WTC11 (cell line): ENCODE measurements at regions not wholly inside any gene's neighbourhood (a gene's known extent, or its start where the extent isn't known, plus 50 kb on each side); places are given as distances from the start of the nearest gene placed in this dataset.

Experiments used
- ATAC-seq: fragments of 200-7000 bp; cut with Tn5 transposase; 2 replicates; pipeline ENCODE4 v1.10.0; 2021; ENCODE audit warnings: mild to moderate bottlenecking, moderate library complexity
- CTCF ChIA-PET: fragments of 300-600 bp; sonication (Branson Sonifier 250); formaldehyde crosslinking; loops from one replicate; lab custom pipeline; 2021; ENCODE audit warnings: antibody characterized with exemption; lab: Charles Lee
- POLR2A ChIA-PET: fragments of 350-600 bp; sonication (Branson Sonifier 250); formaldehyde crosslinking; loops from one replicate; lab custom pipeline; 2021; ENCODE audit warnings: antibody characterized with exemption; lab: Charles Lee
- DNase-seq: peaks from one replicate; pipeline ENCODE4 v3.0.0; 2021; ENCODE audit warnings: low spot score
- H3K27ac Mint-ChIP-seq: 2 replicates; pipeline ENCODE4 v1.8.0; 2021; ENCODE audit warnings: mixed read lengths
- H3K27me3 Mint-ChIP-seq: 2 replicates; pipeline ENCODE4 v1.8.0; 2021; ENCODE audit warnings: low read depth, mild to moderate bottlenecking, moderate library complexity, mixed read lengths
- H3K36me3 Mint-ChIP-seq: 2 replicates; pipeline ENCODE4 v1.8.0; 2021; ENCODE audit warnings: mixed read lengths
- H3K4me1 Mint-ChIP-seq: 2 replicates; pipeline ENCODE4 v1.8.0; 2022; ENCODE audit warnings: mixed read lengths
- H3K4me3 Mint-ChIP-seq: 2 replicates; pipeline ENCODE4 v1.8.0; 2021; ENCODE audit warnings: mild to moderate bottlenecking, moderate library complexity, mixed read lengths
- H3K9me3 Mint-ChIP-seq: 2 replicates; pipeline ENCODE4 v1.8.0; 2021; ENCODE audit warnings: mixed read lengths
- ATF1 ChIP-seq: sonication (generic); formaldehyde crosslinking; IDR thresholded peaks from 2 replicates; pipeline ENCODE4 v1.8.1; 2023; ENCODE audit warnings: mild to moderate bottlenecking, moderate library complexity, missing genetic modification reagents
- CREB1 ChIP-seq: sonication (generic); formaldehyde crosslinking; IDR thresholded peaks from 2 replicates; pipeline ENCODE4 v1.8.0; 2023; ENCODE audit warnings: mild to moderate bottlenecking, missing genetic modification reagents
- ETV6 ChIP-seq: sonication (generic); formaldehyde crosslinking; IDR thresholded peaks from 2 replicates; pipeline ENCODE4 v1.8.1; 2022; ENCODE audit warnings: mild to moderate bottlenecking, missing genetic modification reagents
- FOXK1 ChIP-seq: sonication (generic); formaldehyde crosslinking; IDR thresholded peaks from 2 replicates; pipeline ENCODE4 v1.8.0; 2022; ENCODE audit warnings: mild to moderate bottlenecking, moderate library complexity, missing genetic modification reagents
- GRHL2 ChIP-seq: fragments of 250-450 bp; sonication (Bioruptor Pico); IDR thresholded peaks from 2 replicates; pipeline ENCODE4 v1.8.0; 2022; ENCODE audit warnings: mild to moderate bottlenecking, moderate library complexity; ENCODE audit not compliant: insufficient replicate concordance, severe bottlenecking
- IRF2 ChIP-seq: sonication (generic); formaldehyde crosslinking; IDR thresholded peaks from 2 replicates; pipeline ENCODE4 v1.8.0; 2022; ENCODE audit warnings: low read depth, missing genetic modification reagents, borderline replicate concordance
- NFATC4 ChIP-seq: fragments of 250-450 bp; sonication (Bioruptor Pico); IDR thresholded peaks from 2 replicates; pipeline ENCODE4 v1.9.0; 2021; ENCODE audit warnings: mild to moderate bottlenecking
- NR2C2 ChIP-seq: sonication (generic); formaldehyde crosslinking; IDR thresholded peaks from 2 replicates; pipeline ENCODE4 v1.8.0; 2022; ENCODE audit warnings: mild to moderate bottlenecking, missing genetic modification reagents
- OVOL2 ChIP-seq: fragments of 250-450 bp; sonication (Bioruptor Pico); IDR thresholded peaks from 2 replicates; pipeline ENCODE4 v1.9.0; 2021; ENCODE audit warnings: mild to moderate bottlenecking, borderline replicate concordance
- RELA ChIP-seq: sonication (generic); formaldehyde crosslinking; IDR thresholded peaks from 2 replicates; pipeline ENCODE4 v1.8.1; 2022; ENCODE audit warnings: missing genetic modification reagents, mild to moderate bottlenecking, borderline replicate concordance
- SMAD3 ChIP-seq: sonication (generic); formaldehyde crosslinking; IDR thresholded peaks from 2 replicates; pipeline ENCODE4 v1.8.0; 2022; ENCODE audit warnings: missing genetic modification reagents, mild to moderate bottlenecking, borderline replicate concordance
- TCF7 ChIP-seq: sonication (generic); formaldehyde crosslinking; IDR thresholded peaks from 2 replicates; pipeline ENCODE4 v1.8.0; 2022; ENCODE audit warnings: mild to moderate bottlenecking, low read depth, missing genetic modification reagents, moderate library complexity
- TEAD4 ChIP-seq: sonication (generic); formaldehyde crosslinking; IDR thresholded peaks from 2 replicates; pipeline ENCODE4 v1.8.0; 2022; ENCODE audit warnings: mild to moderate bottlenecking, missing genetic modification reagents
- ZBTB21 ChIP-seq: sonication (generic); formaldehyde crosslinking; IDR thresholded peaks from 2 replicates; pipeline ENCODE4 v1.8.1; 2023; ENCODE audit warnings: mild to moderate bottlenecking, missing genetic modification reagents, borderline replicate concordance
- ZNF121 ChIP-seq: sonication (generic); formaldehyde crosslinking; IDR thresholded peaks from 2 replicates; pipeline ENCODE4 v1.8.0; 2023; ENCODE audit warnings: missing genetic modification reagents
- ZNF138 ChIP-seq: sonication (generic); formaldehyde crosslinking; conservative IDR thresholded peaks from 2 replicates; pipeline ENCODE4 v1.8.1; 2022; ENCODE audit warnings: mild to moderate bottlenecking, moderate library complexity, missing genetic modification reagents
- ZNF219 ChIP-seq: sonication (generic); formaldehyde crosslinking; IDR thresholded peaks from 2 replicates; pipeline ENCODE4 v1.8.0; 2023; ENCODE audit warnings: missing genetic modification reagents, mild to moderate bottlenecking, borderline replicate concordance
- ZNF232 ChIP-seq: sonication (generic); formaldehyde crosslinking; IDR thresholded peaks from 2 replicates; pipeline ENCODE4 v1.8.0; 2022; ENCODE audit warnings: mild to moderate bottlenecking, missing genetic modification reagents
- ZNF396 ChIP-seq: fragments of 250-450 bp; sonication (Bioruptor Pico); IDR thresholded peaks from 2 replicates; pipeline ENCODE4 v1.8.0; 2021; ENCODE audit warnings: mild to moderate bottlenecking, moderate library complexity, borderline replicate concordance
- TF ChIP-seq, protein P1 (sequence below): sonication (generic); formaldehyde crosslinking; IDR thresholded peaks from 2 replicates; pipeline ENCODE4 v1.8.1; 2023; ENCODE audit warnings: mild to moderate bottlenecking, missing genetic modification reagents, moderate library complexity
- TF ChIP-seq, protein P2 (sequence below): sonication (generic); formaldehyde crosslinking; IDR thresholded peaks from 2 replicates; pipeline ENCODE4 v1.8.1; 2022; ENCODE audit warnings: low read depth, missing genetic modification reagents, borderline replicate concordance
- TF ChIP-seq, protein P3 (sequence below): fragments of 250-450 bp; sonication (Bioruptor Pico); IDR thresholded peaks from 2 replicates; pipeline ENCODE4 v1.9.0; 2021; ENCODE audit warnings: mild to moderate bottlenecking
- TF ChIP-seq, protein P4 (sequence below): fragments of 200-600 bp; IDR thresholded peaks from 2 replicates; pipeline ENCODE4 v1.8.0; 2022; ENCODE audit warnings: antibody characterized with exemption
- TF ChIP-seq, protein P5 (sequence below): fragments of 250-450 bp; sonication (Bioruptor Pico); conservative IDR thresholded peaks from 2 replicates; pipeline ENCODE4 v1.9.0; 2021; ENCODE audit warnings: mild to moderate bottlenecking
- TF ChIP-seq, protein P6 (sequence below): sonication (generic); formaldehyde crosslinking; IDR thresholded peaks from 2 replicates; pipeline ENCODE4 v1.8.0; 2022; ENCODE audit warnings: mild to moderate bottlenecking, missing genetic modification reagents

DNA sequence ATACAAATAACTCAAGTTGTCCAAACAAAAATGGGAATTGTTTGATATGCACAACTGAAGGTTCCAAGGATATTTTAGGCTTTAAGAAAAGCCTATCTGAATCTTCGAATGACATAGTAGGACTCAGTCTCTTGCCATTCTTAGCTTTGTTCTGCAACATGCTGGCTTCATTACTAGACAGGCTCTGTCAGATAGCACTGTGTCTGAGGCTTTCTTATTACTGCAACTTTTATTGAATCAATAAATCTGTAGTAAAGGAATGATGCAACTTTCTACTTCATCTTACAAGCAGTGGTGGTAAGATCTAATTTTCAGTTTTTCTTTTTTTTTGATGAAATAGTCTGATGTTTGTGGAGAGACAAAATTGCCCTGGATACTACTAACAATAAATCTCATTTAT is 319.3 kb upstream of the CCDC179 start:
- Mint-ChIP-seq H3K36me3 (peaks cover 10% of the 10 kb centered on the region), H3K27ac (no peak overlapping the region), H3K9me3 (peaks cover 22% of the 10 kb centered on the region), H3K27me3 (no peaks in the 10 kb centered on the region), H3K4me1 (peaks cover 23% of the 10 kb centered on the region), H3K4me3 (no peak overlapping the region)
- TF ChIP-seq ZNF121 (CRISPR knock-in tag) (no peak), ZNF138 (CRISPR knock-in tag) (no peak), ZNF232 (CRISPR knock-in tag) (no peak), ZNF219 (CRISPR knock-in tag) (no peak), IRF2 (CRISPR knock-in tag) (no peak), TCF7 (no peak), SMAD3 (CRISPR knock-in tag) (no peak)
- TF ChIP-seq, protein P1, sequence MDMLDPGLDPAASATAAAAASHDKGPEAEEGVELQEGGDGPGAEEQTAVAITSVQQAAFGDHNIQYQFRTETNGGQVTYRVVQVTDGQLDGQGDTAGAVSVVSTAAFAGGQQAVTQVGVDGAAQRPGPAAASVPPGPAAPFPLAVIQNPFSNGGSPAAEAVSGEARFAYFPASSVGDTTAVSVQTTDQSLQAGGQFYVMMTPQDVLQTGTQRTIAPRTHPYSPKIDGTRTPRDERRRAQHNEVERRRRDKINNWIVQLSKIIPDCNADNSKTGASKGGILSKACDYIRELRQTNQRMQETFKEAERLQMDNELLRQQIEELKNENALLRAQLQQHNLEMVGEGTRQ, result no peak
- ChIA-PET CTCF (no interaction called here), POLR2A (no interaction called here)
- no peak for ATAC-seq
- DNase-seq, result no peak

DNA sequence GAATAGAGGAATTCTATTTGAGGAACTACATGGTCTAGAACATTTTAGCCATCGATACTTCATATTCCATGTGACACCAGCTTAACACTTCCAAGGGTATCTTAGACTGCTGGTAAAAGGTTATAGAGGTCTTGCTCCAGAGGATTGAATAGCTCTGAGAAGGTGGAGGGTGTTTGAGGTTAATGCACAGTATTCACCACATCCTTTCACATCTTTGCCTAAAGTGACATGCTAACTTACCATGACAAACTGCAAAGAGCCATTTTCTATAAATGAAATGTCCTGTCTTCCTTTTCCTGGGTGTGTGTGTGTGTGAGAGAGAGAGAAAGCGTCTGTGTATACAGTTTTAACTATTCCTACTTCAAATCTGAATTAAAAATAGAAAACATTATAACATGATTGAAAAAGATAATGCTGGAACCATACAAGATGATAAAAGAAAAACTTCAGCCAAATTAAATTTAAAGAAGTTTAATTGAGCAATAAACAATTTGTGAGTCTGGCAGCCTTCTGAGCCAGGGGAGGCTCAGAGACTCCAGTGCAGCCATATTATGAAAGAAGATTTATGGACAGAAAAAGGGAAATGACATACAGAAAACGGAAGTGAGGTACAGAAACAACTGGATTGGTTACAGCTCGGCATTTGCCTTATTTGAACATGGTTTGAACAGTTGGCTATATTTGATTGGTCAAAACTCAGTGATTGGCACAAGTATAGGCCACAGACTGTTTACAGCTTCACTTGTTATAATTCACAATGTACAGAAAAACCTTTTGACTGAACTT is 320.9 kb upstream of the CCDC179 start:
- H3K27ac Mint-ChIP-seq, result no peak overlapping the region; the same call in 1 of the 2 replicates
- peaks cover 12% of the 10 kb centered on the region; the same call in 1 of the 2 replicates for H3K9me3 Mint-ChIP-seq
- ChIA-PET CTCF (no interaction called here), POLR2A (no interaction called here)
- H3K27me3 Mint-ChIP-seq, result no peaks in the 10 kb centered on the region
- H3K36me3 Mint-ChIP-seq, result no peaks in the 10 kb centered on the region; the same call in 1 of the 2 replicates
- peaks cover 29% of the 10 kb centered on the region for H3K4me1 Mint-ChIP-seq
- ATAC-seq (no peak), DNase-seq (no peak)
- no peak overlapping the region for H3K4me3 Mint-ChIP-seq
- TF ChIP-seq ETV6 (CRISPR knock-in tag) (no peak), NR2C2 (CRISPR knock-in tag) (no peak), ZBTB21 (no peak), TEAD4 (CRISPR knock-in tag) (no peak), FOXK1 (CRISPR knock-in tag) (no peak), RELA (CRISPR knock-in tag) (no peak), CREB1 (CRISPR knock-in tag) (no peak), ATF1 (no peak), OVOL2 (CRISPR knock-in tag) (no peak), GRHL2 (no peak), ZNF396 (CRISPR knock-in tag) (no peak), NFATC4 (no peak)
- TF ChIP-seq, protein P2, sequence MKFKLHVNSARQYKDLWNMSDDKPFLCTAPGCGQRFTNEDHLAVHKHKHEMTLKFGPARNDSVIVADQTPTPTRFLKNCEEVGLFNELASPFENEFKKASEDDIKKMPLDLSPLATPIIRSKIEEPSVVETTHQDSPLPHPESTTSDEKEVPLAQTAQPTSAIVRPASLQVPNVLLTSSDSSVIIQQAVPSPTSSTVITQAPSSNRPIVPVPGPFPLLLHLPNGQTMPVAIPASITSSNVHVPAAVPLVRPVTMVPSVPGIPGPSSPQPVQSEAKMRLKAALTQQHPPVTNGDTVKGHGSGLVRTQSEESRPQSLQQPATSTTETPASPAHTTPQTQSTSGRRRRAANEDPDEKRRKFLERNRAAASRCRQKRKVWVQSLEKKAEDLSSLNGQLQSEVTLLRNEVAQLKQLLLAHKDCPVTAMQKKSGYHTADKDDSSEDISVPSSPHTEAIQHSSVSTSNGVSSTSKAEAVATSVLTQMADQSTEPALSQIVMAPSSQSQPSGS (CRISPR knock-in tag), result no peak
- TF ChIP-seq, protein P3, sequence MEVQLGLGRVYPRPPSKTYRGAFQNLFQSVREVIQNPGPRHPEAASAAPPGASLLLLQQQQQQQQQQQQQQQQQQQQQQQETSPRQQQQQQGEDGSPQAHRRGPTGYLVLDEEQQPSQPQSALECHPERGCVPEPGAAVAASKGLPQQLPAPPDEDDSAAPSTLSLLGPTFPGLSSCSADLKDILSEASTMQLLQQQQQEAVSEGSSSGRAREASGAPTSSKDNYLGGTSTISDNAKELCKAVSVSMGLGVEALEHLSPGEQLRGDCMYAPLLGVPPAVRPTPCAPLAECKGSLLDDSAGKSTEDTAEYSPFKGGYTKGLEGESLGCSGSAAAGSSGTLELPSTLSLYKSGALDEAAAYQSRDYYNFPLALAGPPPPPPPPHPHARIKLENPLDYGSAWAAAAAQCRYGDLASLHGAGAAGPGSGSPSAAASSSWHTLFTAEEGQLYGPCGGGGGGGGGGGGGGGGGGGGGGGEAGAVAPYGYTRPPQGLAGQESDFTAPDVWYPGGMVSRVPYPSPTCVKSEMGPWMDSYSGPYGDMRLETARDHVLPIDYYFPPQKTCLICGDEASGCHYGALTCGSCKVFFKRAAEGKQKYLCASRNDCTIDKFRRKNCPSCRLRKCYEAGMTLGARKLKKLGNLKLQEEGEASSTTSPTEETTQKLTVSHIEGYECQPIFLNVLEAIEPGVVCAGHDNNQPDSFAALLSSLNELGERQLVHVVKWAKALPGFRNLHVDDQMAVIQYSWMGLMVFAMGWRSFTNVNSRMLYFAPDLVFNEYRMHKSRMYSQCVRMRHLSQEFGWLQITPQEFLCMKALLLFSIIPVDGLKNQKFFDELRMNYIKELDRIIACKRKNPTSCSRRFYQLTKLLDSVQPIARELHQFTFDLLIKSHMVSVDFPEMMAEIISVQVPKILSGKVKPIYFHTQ, result no peak
- TF ChIP-seq, protein P4, sequence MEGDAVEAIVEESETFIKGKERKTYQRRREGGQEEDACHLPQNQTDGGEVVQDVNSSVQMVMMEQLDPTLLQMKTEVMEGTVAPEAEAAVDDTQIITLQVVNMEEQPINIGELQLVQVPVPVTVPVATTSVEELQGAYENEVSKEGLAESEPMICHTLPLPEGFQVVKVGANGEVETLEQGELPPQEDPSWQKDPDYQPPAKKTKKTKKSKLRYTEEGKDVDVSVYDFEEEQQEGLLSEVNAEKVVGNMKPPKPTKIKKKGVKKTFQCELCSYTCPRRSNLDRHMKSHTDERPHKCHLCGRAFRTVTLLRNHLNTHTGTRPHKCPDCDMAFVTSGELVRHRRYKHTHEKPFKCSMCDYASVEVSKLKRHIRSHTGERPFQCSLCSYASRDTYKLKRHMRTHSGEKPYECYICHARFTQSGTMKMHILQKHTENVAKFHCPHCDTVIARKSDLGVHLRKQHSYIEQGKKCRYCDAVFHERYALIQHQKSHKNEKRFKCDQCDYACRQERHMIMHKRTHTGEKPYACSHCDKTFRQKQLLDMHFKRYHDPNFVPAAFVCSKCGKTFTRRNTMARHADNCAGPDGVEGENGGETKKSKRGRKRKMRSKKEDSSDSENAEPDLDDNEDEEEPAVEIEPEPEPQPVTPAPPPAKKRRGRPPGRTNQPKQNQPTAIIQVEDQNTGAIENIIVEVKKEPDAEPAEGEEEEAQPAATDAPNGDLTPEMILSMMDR, result no peak
- TF ChIP-seq, protein P5, sequence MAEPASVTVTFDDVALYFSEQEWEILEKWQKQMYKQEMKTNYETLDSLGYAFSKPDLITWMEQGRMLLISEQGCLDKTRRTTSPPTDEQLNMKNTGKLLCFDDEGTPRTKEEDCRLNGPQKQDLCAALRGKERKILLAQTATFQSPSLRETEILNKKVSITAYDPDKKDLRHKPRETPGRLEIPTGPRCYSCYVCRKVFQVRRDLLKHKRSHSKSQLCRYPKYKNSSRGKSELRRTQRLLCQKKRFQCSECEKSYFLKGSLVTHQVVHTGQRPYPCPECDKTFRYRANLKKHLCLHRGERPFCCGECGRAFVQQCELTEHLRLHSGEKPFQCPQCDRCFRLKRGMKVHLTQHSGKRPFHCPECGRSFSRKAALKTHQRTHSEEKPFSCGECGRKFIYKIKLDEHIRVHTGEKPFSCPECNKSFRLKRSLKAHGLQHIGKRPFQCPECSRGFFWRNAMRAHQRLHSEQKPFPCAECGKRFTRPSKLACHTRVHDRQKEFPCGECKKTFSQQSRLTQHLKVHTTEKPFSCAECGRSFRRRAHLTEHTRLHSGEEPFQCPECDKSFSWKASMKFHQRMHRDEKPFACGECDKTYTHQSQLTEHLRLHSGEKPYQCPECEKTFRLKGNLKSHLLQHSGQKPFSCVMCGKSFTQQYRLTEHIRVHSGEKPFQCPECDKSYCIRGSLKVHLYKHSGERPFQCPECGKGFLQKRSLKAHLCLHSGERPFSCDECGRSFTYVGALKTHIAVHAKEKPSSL (CRISPR knock-in tag), result no peak
- TF ChIP-seq, protein P6, sequence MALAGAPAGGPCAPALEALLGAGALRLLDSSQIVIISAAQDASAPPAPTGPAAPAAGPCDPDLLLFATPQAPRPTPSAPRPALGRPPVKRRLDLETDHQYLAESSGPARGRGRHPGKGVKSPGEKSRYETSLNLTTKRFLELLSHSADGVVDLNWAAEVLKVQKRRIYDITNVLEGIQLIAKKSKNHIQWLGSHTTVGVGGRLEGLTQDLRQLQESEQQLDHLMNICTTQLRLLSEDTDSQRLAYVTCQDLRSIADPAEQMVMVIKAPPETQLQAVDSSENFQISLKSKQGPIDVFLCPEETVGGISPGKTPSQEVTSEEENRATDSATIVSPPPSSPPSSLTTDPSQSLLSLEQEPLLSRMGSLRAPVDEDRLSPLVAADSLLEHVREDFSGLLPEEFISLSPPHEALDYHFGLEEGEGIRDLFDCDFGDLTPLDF, result no peak
